BLaER1 (cell line): ENCODE measurements at regions not wholly inside any gene's neighbourhood (a gene's known extent, or its start where the extent isn't known, plus 50 kb on each side); places are given as distances from the start of the nearest gene placed in this dataset.

Source experiments
- H3K27ac ChIP-seq: shearing (Covaris generic); formaldehyde crosslinking; 2 replicates; pipeline ENCODE4 v1.8.1; 2022
- H3K27me3 ChIP-seq: shearing (Covaris generic); formaldehyde crosslinking; 2 replicates; pipeline ENCODE4 v1.8.1; 2022
- H3K36me3 ChIP-seq: shearing (Covaris generic); formaldehyde crosslinking; 2 replicates; pipeline ENCODE4 v1.8.1; 2022
- H3K4me1 ChIP-seq: shearing (Covaris generic); formaldehyde crosslinking; 2 replicates; pipeline ENCODE4 v1.8.1; 2022
- H3K4me2 ChIP-seq: shearing (Covaris generic); formaldehyde crosslinking; 2 replicates; pipeline ENCODE4 v1.8.1; 2022
- H3K4me3 ChIP-seq: shearing (Covaris generic); formaldehyde crosslinking; 2 replicates; pipeline ENCODE4 v1.8.1; 2022
- H3K9ac ChIP-seq: shearing (Covaris generic); formaldehyde crosslinking; 2 replicates; pipeline ENCODE4 v1.8.1; 2022
- H3K9me3 ChIP-seq: shearing (Covaris generic); formaldehyde crosslinking; 2 replicates; pipeline ENCODE4 v1.8.1; 2022
- H4K20me1 ChIP-seq: shearing (Covaris generic); formaldehyde crosslinking; 2 replicates; pipeline ENCODE4 v1.8.1; 2022
- Cebpa-rat ChIP-seq: shearing (Covaris generic); IDR thresholded peaks from 2 replicates; pipeline ENCODE4 v1.8.1; 2022

GRCh38 chr6:145026267-145026679 is 709.0 kb downstream of the EPM2A start:
- Histone ChIP-seq H4K20me1 (no peaks in the 10 kb centered on the region), H3K4me2 (no peak overlapping the region), H3K9me3 (no peaks in the 10 kb centered on the region), H3K36me3 (no peaks in the 10 kb centered on the region), H3K9ac (no peak overlapping the region), H3K27ac (no peak overlapping the region), H3K4me3 (no peak overlapping the region), H3K27me3 (no peaks in the 10 kb centered on the region), H3K4me1 (no peaks in the 10 kb centered on the region)
- TF ChIP-seq Cebpa-rat, result no peak

GRCh38 chr6:145028144-145028818 is 707.0 kb downstream of the EPM2A start:
- TF ChIP-seq Cebpa-rat, result no peak
- H3K4me1 ChIP-seq, result no peaks in the 10 kb centered on the region

GRCh38 chr6:145031001-145031400 is 704.3 kb downstream of the EPM2A start:
- no peaks in the 10 kb centered on the region for H3K4me1 ChIP-seq
- no peak overlapping the region for H3K27ac ChIP-seq
- no peaks in the 10 kb centered on the region for H3K36me3 ChIP-seq
- no peak overlapping the region for H3K4me2 ChIP-seq
- no peak for TF ChIP-seq Cebpa-rat
- no peaks in the 10 kb centered on the region for H4K20me1 ChIP-seq
- H3K9me3 ChIP-seq, result no peaks in the 10 kb centered on the region
- H3K27me3 ChIP-seq, result no peaks in the 10 kb centered on the region
- H3K4me3 ChIP-seq, result no peak overlapping the region
- no peak overlapping the region for H3K9ac ChIP-seq

More at GRCh38 chr6:145028144-145028818, 707.0 kb downstream of the EPM2A start:
- H3K4me2 ChIP-seq, result no peak overlapping the region
- H4K20me1 ChIP-seq, result no peaks in the 10 kb centered on the region
- no peaks in the 10 kb centered on the region for H3K9me3 ChIP-seq
- no peak overlapping the region for H3K27ac ChIP-seq
- no peaks in the 10 kb centered on the region for H3K27me3 ChIP-seq
- no peaks in the 10 kb centered on the region for H3K36me3 ChIP-seq
- no peak overlapping the region for H3K4me3 ChIP-seq
- no peak overlapping the region for H3K9ac ChIP-seq

- Histone ChIP-seq H3K27ac (no peak overlapping the region), H3K36me3 (no peaks in the 10 kb centered on the region), H3K4me3 (no peak overlapping the region), H3K4me1 (no peaks in the 10 kb centered on the region), H3K27me3 (no peaks in the 10 kb centered on the region), H4K20me1 (no peaks in the 10 kb centered on the region), H3K4me2 (no peak overlapping the region), H3K9me3 (no peaks in the 10 kb centered on the region), H3K9ac (no peak overlapping the region)
- TF ChIP-seq Cebpa-rat, result no peak
These were observed 703.4 kb downstream of the EPM2A start for GRCh38 chr6:145031962-145032361.

- H4K20me1 ChIP-seq, result no peaks in the 10 kb centered on the region
- H3K4me1 ChIP-seq, result no peaks in the 10 kb centered on the region
- no peak overlapping the region for H3K4me3 ChIP-seq
- H3K9ac ChIP-seq, result no peak overlapping the region
- TF ChIP-seq Cebpa-rat, result no peak
- H3K4me2 ChIP-seq, result no peak overlapping the region
- no peaks in the 10 kb centered on the region for H3K36me3 ChIP-seq
- H3K27ac ChIP-seq, result no peak overlapping the region
- H3K9me3 ChIP-seq, result no peaks in the 10 kb centered on the region
- H3K27me3 ChIP-seq, result no peaks in the 10 kb centered on the region
These were observed 702.7 kb downstream of the EPM2A start for GRCh38 chr6:145032562-145033145.

- no peak for TF ChIP-seq Cebpa-rat
These were observed 700.7 kb downstream of the EPM2A start for GRCh38 chr6:145034664-145035063.

GRCh38 chr6:145036236-145036635 is 699.1 kb downstream of the EPM2A start:
- H3K4me3 ChIP-seq, result no peak overlapping the region
- no peak overlapping the region for H3K27ac ChIP-seq
- no peak overlapping the region for H3K4me2 ChIP-seq
- H4K20me1 ChIP-seq, result no peaks in the 10 kb centered on the region
- no peaks in the 10 kb centered on the region for H3K9me3 ChIP-seq
- no peak overlapping the region for H3K9ac ChIP-seq
- H3K36me3 ChIP-seq, result no peaks in the 10 kb centered on the region
- TF ChIP-seq Cebpa-rat, result no peak
- H3K4me1 ChIP-seq, result no peaks in the 10 kb centered on the region
- H3K27me3 ChIP-seq, result no peaks in the 10 kb centered on the region

More at GRCh38 chr6:145034664-145035063, 700.7 kb downstream of the EPM2A start:
- Histone ChIP-seq H3K36me3 (no peaks in the 10 kb centered on the region), H3K27me3 (no peaks in the 10 kb centered on the region), H3K27ac (no peak overlapping the region), H3K4me1 (no peaks in the 10 kb centered on the region), H3K4me2 (no peak overlapping the region), H3K9ac (no peak overlapping the region), H3K9me3 (no peaks in the 10 kb centered on the region), H4K20me1 (no peaks in the 10 kb centered on the region), H3K4me3 (no peak overlapping the region)

- Histone ChIP-seq H3K36me3 (no peaks in the 10 kb centered on the region), H3K4me1 (no peaks in the 10 kb centered on the region), H3K9ac (no peak overlapping the region), H3K9me3 (no peaks in the 10 kb centered on the region), H4K20me1 (no peaks in the 10 kb centered on the region), H3K27me3 (no peaks in the 10 kb centered on the region), H3K4me3 (no peak overlapping the region), H3K4me2 (no peak overlapping the region), H3K27ac (no peak overlapping the region)
- no peak for TF ChIP-seq Cebpa-rat
These were observed 698.3 kb downstream of the EPM2A start for GRCh38 chr6:145036848-145037567.

GRCh38 chr6:145042559-145042958 is 692.8 kb downstream of the EPM2A start:
- TF ChIP-seq Cebpa-rat, result no peak
- Histone ChIP-seq H4K20me1 (no peaks in the 10 kb centered on the region), H3K4me2 (no peak overlapping the region), H3K36me3 (no peaks in the 10 kb centered on the region), H3K4me3 (no peak overlapping the region), H3K27me3 (no peaks in the 10 kb centered on the region), H3K27ac (no peak overlapping the region), H3K9ac (no peak overlapping the region), H3K4me1 (no peaks in the 10 kb centered on the region), H3K9me3 (no peaks in the 10 kb centered on the region)

- Histone ChIP-seq H3K9ac (no peak overlapping the region), H3K4me3 (no peak overlapping the region), H3K27ac (no peak overlapping the region), H3K9me3 (no peaks in the 10 kb centered on the region), H3K4me1 (no peaks in the 10 kb centered on the region), H4K20me1 (no peaks in the 10 kb centered on the region), H3K36me3 (no peaks in the 10 kb centered on the region), H3K27me3 (no peaks in the 10 kb centered on the region), H3K4me2 (no peak overlapping the region)
- TF ChIP-seq Cebpa-rat, result no peak
These were observed 691.3 kb downstream of the EPM2A start for GRCh38 chr6:145043926-145044500.
